C4-2B (cell line): ENCODE measurements at regions not wholly inside any gene's neighbourhood (a gene's known extent, or its start where the extent isn't known, plus 50 kb on each side); places are given as distances from the start of the nearest gene placed in this dataset.

Source experiments
- H3K27ac ChIP-seq: fragments of 450-650 bp; 2 replicates; pipeline ENCODE4 v1.5.1; 2017
- CTCF ChIP-seq: fragments of 450-650 bp; conservative IDR thresholded peaks from 2 replicates; pipeline ENCODE4 v1.5.1; 2017; ENCODE audit warnings: mild to moderate bottlenecking
- ZFX ChIP-seq: fragments of 450-650 bp; IDR thresholded peaks from 2 replicates; pipeline ENCODE4 v1.6.1; 2017

GRCh38 chr11:22076271-22076930 lies 116.5 kb upstream of the ANO5 start:
- TF ChIP-seq CTCF (no peak), ZFX (no peak)
- no peak overlapping the region for H3K27ac ChIP-seq

- no peak for TF ChIP-seq CTCF
- TF ChIP-seq ZFX = no peak
- H3K27ac ChIP-seq = no peak overlapping the region
Measured at GRCh38 chr11:22078063-22078462, 114.8 kb upstream of the ANO5 start.

- no peak overlapping the region for H3K27ac ChIP-seq
- TF ChIP-seq ZFX = no peak
- TF ChIP-seq CTCF = no peak
Measured at GRCh38 chr11:22079133-22079872, 113.6 kb upstream of the ANO5 start.

- H3K27ac ChIP-seq = no peak overlapping the region
- TF ChIP-seq CTCF (no peak), ZFX (no peak)
Measured at GRCh38 chr11:22082178-22082577, 110.7 kb upstream of the ANO5 start.

GRCh38 chr11:22082788-22083187 lies 110.1 kb upstream of the ANO5 start:
- no peak overlapping the region for H3K27ac ChIP-seq
- no peak for TF ChIP-seq CTCF
- no peak for TF ChIP-seq ZFX

DNA sequence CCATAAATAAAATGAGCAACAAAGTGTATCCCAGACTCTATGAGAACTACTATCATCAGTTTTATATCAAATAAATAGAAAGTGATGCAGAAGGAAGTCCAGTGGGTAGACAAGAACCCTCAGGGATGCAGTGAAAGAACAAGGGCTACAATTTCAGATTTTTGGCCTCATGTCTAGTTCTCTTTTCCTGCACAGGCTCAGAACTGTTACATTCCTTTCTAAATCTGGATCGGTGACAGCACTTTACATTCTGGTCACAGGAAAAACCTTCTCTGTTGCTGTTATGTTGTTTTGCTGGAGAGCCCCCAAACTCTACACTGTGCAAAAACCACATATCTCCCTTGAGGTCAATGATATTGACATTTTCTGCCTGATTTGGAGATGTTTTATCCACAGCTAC lies 108.8 kb upstream of the ANO5 start:
- H3K27ac ChIP-seq = no peak overlapping the region
- TF ChIP-seq ZFX (no peak), CTCF (no peak)

- H3K27ac ChIP-seq = no peak overlapping the region
- TF ChIP-seq CTCF (no peak), ZFX (no peak)
Measured at GRCh38 chr11:22084564-22084963, 108.3 kb upstream of the ANO5 start.
